Spleen (tissue), 11 donors: ENCODE measurements at regions not wholly inside any gene's neighbourhood (a gene's known extent, or its start where the extent isn't known, plus 50 kb on each side); places are given as distances from the start of the nearest gene placed in this dataset.

Experiments
- DNase-seq: peaks from one replicate; pipeline ENCODE4 v3.0.0-alpha.2; 2020
- H3K27ac ChIP-seq, 8 donors: fragments of 200-600 bp; sonication (generic) in 7 of 8; 1 replicate in 4 of 8; 2 replicates in 4 of 8; pipeline versions ENCODE4 v1.5.0 to v1.8.0; 2016 to 2021; ENCODE audit warnings: inconsistent platforms in 4 of 8, mild to moderate bottlenecking in 4 of 8, moderate library complexity in 1 of 8
- H3K27me3 ChIP-seq, 7 donors: fragments of 200-600 bp; sonication (generic) in 6 of 7; replicated peaks in 1 of 7; 1 replicate in 4 of 7; 2 replicates in 3 of 7; pipeline versions ENCODE4 v1.5.0 to v1.8.0; 2016 to 2021; ENCODE audit warnings: inconsistent platforms in 3 of 7, mild to moderate bottlenecking in 1 of 7
- H3K36me3 ChIP-seq, 6 donors: fragments of 200-600 bp; sonication (generic) in 5 of 6; 1 replicate in 4 of 6; 2 replicates in 2 of 6; pipeline versions ENCODE4 v1.5.0 to v1.8.0; 2016 to 2021; ENCODE audit warnings: inconsistent platforms in 2 of 6
- H3K4me1 ChIP-seq, 6 donors: fragments of 200-600 bp; sonication (generic) in 5 of 6; 1 replicate in 3 of 6; 2 replicates in 3 of 6; pipeline versions ENCODE4 v1.5.0 to v1.8.0; 2016 to 2021; ENCODE audit warnings: inconsistent platforms in 3 of 6
- H3K4me3 ChIP-seq, 8 donors: fragments of 200-600 bp; sonication (generic) in 7 of 8; 1 replicate in 4 of 8; 2 replicates in 4 of 8; pipeline versions ENCODE4 v1.5.0 to v1.8.0; 2016 to 2021; ENCODE audit warnings: inconsistent platforms in 4 of 8, mild to moderate bottlenecking in 4 of 8, moderate library complexity in 2 of 8
- H3K9me3 ChIP-seq, 8 donors: fragments of 200-600 bp; sonication (generic) in 7 of 8; 1 replicate in 4 of 8; 2 replicates in 4 of 8; pipeline versions ENCODE4 v1.5.0 to v1.8.0; 2016 to 2021; ENCODE audit warnings: inconsistent platforms in 4 of 8
- POLR2A ChIP-seq, 3 donors: fragments of 450-650 bp; IDR thresholded peaks; one replicate each; pipeline ENCODE4 v1.5.1; 2017; ENCODE audit warnings: antibody characterized with exemption in 3 of 3, mild to moderate bottlenecking in 1 of 3
- POLR2AphosphoS5 ChIP-seq, 3 donors: sonication (generic); formaldehyde crosslinking; IDR thresholded peaks; one replicate each; pipeline ENCODE4 v1.5.1; 2017; ENCODE audit warnings: antibody characterized with exemption in 3 of 3
- WGBS, 5 donors: extraction: QIAGEN DNeasy Blood & Tissue Kit in 3 of 5; methylation state at CpG; one replicate each; pipeline versions ENCODE4 v1.1.5 to v1.1.7; 2013 to 2018; 5-methylcytosine and 5-hydroxymethylcytosine counted together
- intact Hi-C: fragments of 100-400 bp; cut with DNase I; formaldehyde crosslinking; loops from one replicate; pipeline ENCODE4 v1.15.0; 2023; ENCODE audit warnings: low total_unique reads
- TF ChIP-seq, protein P1 (sequence below), 11 experiments: fragments of 200-600 bp in 7 of 11; fragments of 450-650 bp in 4 of 11; sonication (generic) in 4 of 11; IDR thresholded peaks in 8 of 11; conservative IDR thresholded peaks in 3 of 11; 1 replicate in 7 of 11; 2 replicates in 4 of 11; pipeline versions ENCODE4 v1.4.0 to v1.8.0; 2016 to 2021; ENCODE audit warnings: antibody characterized with exemption in 11 of 11, inconsistent platforms in 4 of 11, mild to moderate bottlenecking in 1 of 11
- donor health status: healthy with polysubstance abuse.
- donor health status: DM: no; HTN: no; CAD: no; lungs with moderate emphysema.
- donor health status: DM: no; HTN: no; CAD: no.
- donor health status: Bipolar disorder and iron deficiency.
- donor health status: healthy.
- donor health status: DM: no; HTN: no; CAD: no.
- donor health status: DM: yes; HTN: yes; CAD: no.

- H3K36me3 ChIP-seq = no peaks in the 10 kb centered on the region
- H3K9me3 ChIP-seq = peaks cover 0 to 6% (median 0%) of the 10 kb centered on the region in 8 donors
- TF ChIP-seq POLR2AphosphoS5 (IDR thresholded peaks at IDR 0.05) (no peak), POLR2A (IDR thresholded peaks at IDR 0.05) (no peak)
- TF ChIP-seq, protein P1, sequence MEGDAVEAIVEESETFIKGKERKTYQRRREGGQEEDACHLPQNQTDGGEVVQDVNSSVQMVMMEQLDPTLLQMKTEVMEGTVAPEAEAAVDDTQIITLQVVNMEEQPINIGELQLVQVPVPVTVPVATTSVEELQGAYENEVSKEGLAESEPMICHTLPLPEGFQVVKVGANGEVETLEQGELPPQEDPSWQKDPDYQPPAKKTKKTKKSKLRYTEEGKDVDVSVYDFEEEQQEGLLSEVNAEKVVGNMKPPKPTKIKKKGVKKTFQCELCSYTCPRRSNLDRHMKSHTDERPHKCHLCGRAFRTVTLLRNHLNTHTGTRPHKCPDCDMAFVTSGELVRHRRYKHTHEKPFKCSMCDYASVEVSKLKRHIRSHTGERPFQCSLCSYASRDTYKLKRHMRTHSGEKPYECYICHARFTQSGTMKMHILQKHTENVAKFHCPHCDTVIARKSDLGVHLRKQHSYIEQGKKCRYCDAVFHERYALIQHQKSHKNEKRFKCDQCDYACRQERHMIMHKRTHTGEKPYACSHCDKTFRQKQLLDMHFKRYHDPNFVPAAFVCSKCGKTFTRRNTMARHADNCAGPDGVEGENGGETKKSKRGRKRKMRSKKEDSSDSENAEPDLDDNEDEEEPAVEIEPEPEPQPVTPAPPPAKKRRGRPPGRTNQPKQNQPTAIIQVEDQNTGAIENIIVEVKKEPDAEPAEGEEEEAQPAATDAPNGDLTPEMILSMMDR (IDR thresholded peaks at IDR 0.05 in 8 of 11, conservative IDR thresholded peaks at IDR 0.05 in 3 of 11) = no peak
- H3K27ac ChIP-seq = no peak overlapping the region
- intact Hi-C loops = no loop called here
- H3K4me3 ChIP-seq = no peak overlapping the region
- 84 to 93% (median 89%) methylated on average over 3 of the region's 3 CpGs for WGBS, 5 donors
- no peaks in the 10 kb centered on the region for H3K27me3 ChIP-seq
- peaks cover 0 to 3% (median 0%) of the 10 kb centered on the region in 6 donors for H3K4me1 ChIP-seq
- no peak for DNase-seq
Observed at GRCh38 chr10:35946556-35946955, 304.5 kb upstream of the FZD8 start.

DNA sequence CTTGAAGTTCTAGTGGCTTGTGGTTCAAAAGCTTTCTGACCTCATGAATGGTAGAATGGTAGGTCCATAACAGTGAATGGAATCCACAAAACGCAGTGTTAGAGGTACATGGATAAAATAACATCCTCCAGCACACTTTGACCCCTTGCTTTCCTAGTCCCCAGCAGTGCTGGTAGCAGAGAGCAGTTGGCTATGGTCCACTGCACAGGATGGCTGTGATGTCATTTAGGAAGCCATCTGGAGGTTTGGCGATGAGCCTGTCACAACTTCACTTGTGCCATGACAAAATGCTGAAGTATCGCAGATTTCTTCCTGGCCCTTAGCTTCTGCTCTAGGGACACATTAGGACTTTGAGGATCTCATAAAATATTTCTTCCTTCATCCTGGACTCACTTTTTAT lies 300.0 kb upstream of the FZD8 start:
- H3K27ac ChIP-seq = no peak overlapping the region
- intact Hi-C loops = no loop called here
- peaks cover 0 to 6% (median 0%) of the 10 kb centered on the region in 8 donors for H3K9me3 ChIP-seq
- DNase-seq = no peak
- no peaks in the 10 kb centered on the region for H3K27me3 ChIP-seq
- H3K36me3 ChIP-seq = no peaks in the 10 kb centered on the region
- 43 to 70% (median 69%) methylated on average over 3 of the region's 3 CpGs for WGBS, 5 donors
- TF ChIP-seq POLR2A (IDR thresholded peaks at IDR 0.05) = no peak
- H3K4me1 ChIP-seq = peaks cover 0 to 9% (median 7%) of the 10 kb centered on the region in 6 donors
- H3K4me3 ChIP-seq = no peak overlapping the region

DNA sequence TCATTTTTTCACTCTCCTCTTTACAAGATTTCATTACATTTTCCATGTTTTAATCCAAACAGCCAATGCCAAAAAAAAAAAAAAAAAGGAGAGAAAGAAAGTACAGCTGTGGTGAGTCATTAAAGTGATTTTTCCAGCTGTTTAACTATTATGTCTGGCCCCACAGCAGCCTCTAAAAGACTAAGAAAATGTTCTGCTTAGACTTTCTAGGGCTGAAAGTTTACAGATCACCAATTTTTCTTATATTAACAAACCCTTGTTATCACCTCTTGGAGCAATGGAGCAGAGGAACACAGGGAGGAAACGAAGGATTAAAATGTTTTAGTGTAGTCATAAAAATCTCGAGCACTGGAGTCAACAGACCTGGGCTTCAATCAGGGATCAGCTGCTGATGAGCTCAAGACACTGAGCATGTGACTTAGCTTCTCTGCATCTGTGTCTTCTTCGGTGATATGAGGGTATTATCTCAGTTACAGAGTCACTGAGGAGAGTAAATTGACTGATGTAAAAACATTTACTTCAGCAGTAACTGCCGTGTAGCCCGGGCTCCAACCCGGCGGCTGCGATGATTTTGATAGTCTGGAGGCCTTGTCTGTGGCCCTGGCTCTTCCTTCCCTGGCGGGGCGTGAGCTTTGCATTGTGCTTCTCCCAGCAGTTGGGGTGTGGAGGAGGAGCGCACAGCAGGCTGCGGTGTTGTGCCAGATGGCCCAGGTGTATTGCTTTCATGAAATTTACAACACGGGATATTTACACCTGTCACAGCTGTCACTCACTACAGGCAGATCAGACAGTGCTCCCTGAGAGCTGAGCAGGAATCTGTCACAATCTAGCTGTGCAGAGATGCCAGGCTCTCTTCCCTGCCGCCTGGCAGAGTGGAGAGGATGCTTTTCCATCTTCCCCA lies 298.3 kb upstream of the FZD8 start:
- peaks cover 0 to 12% (median 0%) of the 10 kb centered on the region in 8 donors for H3K9me3 ChIP-seq
- 51 to 60% (median 55%) methylated on average over 13 to 14 of the region's 14 CpGs for whole genome bisulfite sequencing, 5 donors
- H3K36me3 ChIP-seq = no peaks in the 10 kb centered on the region
- H3K27ac ChIP-seq = no peak overlapping the region
- H3K27me3 ChIP-seq = no peaks in the 10 kb centered on the region
- no peak overlapping the region for H3K4me3 ChIP-seq
- TF ChIP-seq, protein P1 (IDR thresholded peaks at IDR 0.05 in 8 of 11, conservative IDR thresholded peaks at IDR 0.05 in 3 of 11) = no peak
- TF ChIP-seq POLR2AphosphoS5 (IDR thresholded peaks at IDR 0.05) = peak in 1 of 3 donors; percentile 18
- DNase-seq = no peak
- intact Hi-C loops = no loop called here
- H3K4me1 ChIP-seq = peaks cover 0 to 9% (median 7%) of the 10 kb centered on the region in 6 donors

- no peaks in the 10 kb centered on the region for H3K36me3 ChIP-seq
- DNase-seq = no peak
- no peak overlapping the region for H3K27ac ChIP-seq
- no peaks in the 10 kb centered on the region for H3K27me3 ChIP-seq
- intact Hi-C loops = no loop called here
- peaks cover 0 to 6% (median 0%) of the 10 kb centered on the region in 8 donors for H3K9me3 ChIP-seq
- H3K4me1 ChIP-seq = peaks cover 0 to 9% (median 7%) of the 10 kb centered on the region in 6 donors
- no peak overlapping the region for H3K4me3 ChIP-seq
- WGBS, 5 donors = 89 to 95% (median 91%) methylated on average over 5 of the region's 5 CpGs
- no peak for TF ChIP-seq POLR2AphosphoS5 (IDR thresholded peaks at IDR 0.05)
- TF ChIP-seq, protein P1 (IDR thresholded peaks at IDR 0.05 in 8 of 11, conservative IDR thresholded peaks at IDR 0.05 in 3 of 11) = no peak
- no peak for TF ChIP-seq POLR2A (IDR thresholded peaks at IDR 0.05)
Observed at GRCh38 chr10:35938160-35938559, 296.1 kb upstream of the FZD8 start.
